Breast epithelium (tissue), 4 donors: ENCODE measurements at regions not wholly inside any gene's neighbourhood (a gene's known extent, or its start where the extent isn't known, plus 50 kb on each side); places are given as distances from the start of the nearest gene placed in this dataset.
"Not testable (repeated sequence)": the region's sequence is repeated elsewhere in the genome, so short reads cannot be mapped to it uniquely, and the experiment has no call there.

Experiments used
- DNase-seq, 2 donors: peaks; one replicate each; pipeline ENCODE4 v3.0.0-alpha.2; 2019; ENCODE audit warnings: low spot score in 2 of 2
- H3K27ac ChIP-seq, 2 donors: fragments of 200-600 bp; sonication (generic) in 1 of 2; one replicate each; pipeline ENCODE4 v1.5.1; 2016 to 2019; ENCODE audit warnings: mild to moderate bottlenecking in 1 of 2
- H3K27me3 ChIP-seq, 2 donors: fragments of 200-600 bp; sonication (generic) in 1 of 2; one replicate each; pipeline versions ENCODE4 v1.5.1 to v1.6.0; 2017 to 2019; ENCODE audit warnings: control low read depth in 1 of 2, mild to moderate bottlenecking in 1 of 2
- H3K36me3 ChIP-seq: fragments of 200-600 bp; one replicate; pipeline ENCODE4 v1.5.1; 2019
- H3K4me1 ChIP-seq, 2 donors: fragments of 200-600 bp; sonication (generic); one replicate each; pipeline ENCODE4 v1.5.1; 2016 to 2019; ENCODE audit warnings: control low read depth in 1 of 2
- H3K4me3 ChIP-seq, 3 donors: fragments of 200-600 bp; sonication (generic); 1 replicate in 2 of 3; 2 replicates in 1 of 3; pipeline ENCODE4 v1.5.1; 2016 to 2019; ENCODE audit warnings: mild to moderate bottlenecking in 3 of 3, moderate library complexity in 2 of 3
- H3K9me3 ChIP-seq, 2 donors: fragments of 200-600 bp; sonication (generic) in 1 of 2; one replicate each; pipeline ENCODE4 v1.5.1; 2016 to 2019; ENCODE audit warnings: control low read depth in 1 of 2
- POLR2A ChIP-seq: fragments of 450-650 bp; IDR thresholded peaks from one replicate; pipeline ENCODE4 v1.6.1; 2016; ENCODE audit warnings: antibody characterized with exemption, mild to moderate bottlenecking, moderate library complexity
- POLR2AphosphoS5 ChIP-seq, 3 donors: sonication (generic); formaldehyde crosslinking; IDR thresholded peaks; one replicate each; pipeline ENCODE4 v1.6.1; 2017; ENCODE audit warnings: antibody characterized with exemption in 3 of 3
- intact Hi-C: fragments of 100-400 bp; cut with DNase I; formaldehyde crosslinking; loops from one replicate; pipeline ENCODE4 v1.15.1; 2023; ENCODE audit warnings: low total_unique reads
- TF ChIP-seq, protein P1 (sequence below), 3 donors: fragments of 450-650 bp; IDR thresholded peaks; one replicate each; pipeline ENCODE4 v1.5.1; 2016 to 2017; ENCODE audit warnings: antibody characterized with exemption in 3 of 3, mild to moderate bottlenecking in 3 of 3, moderate library complexity in 3 of 3

DNA sequence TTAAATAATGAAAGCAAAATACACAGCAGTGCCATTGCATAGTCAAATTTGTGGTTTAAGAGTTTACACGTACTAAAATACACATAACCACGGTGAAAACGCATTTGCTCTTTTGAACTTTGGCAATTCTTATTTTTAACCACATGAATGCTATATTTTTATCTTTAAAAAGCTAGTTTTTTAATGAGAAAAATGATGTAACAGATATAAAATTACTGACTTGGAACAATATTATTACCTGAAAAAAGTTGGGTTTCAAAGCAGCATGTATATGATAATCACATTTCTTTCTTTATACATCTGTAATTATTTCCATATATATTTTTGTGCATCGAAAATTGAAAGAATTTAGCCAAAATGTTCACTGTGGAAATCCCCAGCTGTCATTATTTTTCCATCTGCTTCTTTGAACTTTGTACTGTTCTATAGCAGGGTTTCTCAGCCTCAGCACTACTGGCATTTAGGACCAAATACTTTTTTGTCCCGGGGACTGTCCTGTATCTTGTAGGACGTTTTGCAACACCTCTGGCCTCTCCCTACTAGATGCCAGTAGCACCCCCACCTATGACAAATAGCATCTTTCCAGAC is 75.9 kb upstream of the CAB39 start:
- H3K27me3 ChIP-seq = no peaks in the 10 kb centered on the region
- H3K4me1 ChIP-seq = no peaks in the 10 kb centered on the region
- no peak for DNase-seq
- H3K27ac ChIP-seq = no peak overlapping the region
- no peaks in the 10 kb centered on the region for H3K9me3 ChIP-seq
- H3K36me3 ChIP-seq = no peaks in the 10 kb centered on the region
- no peak overlapping the region for H3K4me3 ChIP-seq
- intact Hi-C loops = no loop called here
- TF ChIP-seq POLR2AphosphoS5 (IDR thresholded peaks at IDR 0.05) (no peak), POLR2A (no peak)
- TF ChIP-seq, protein P1, sequence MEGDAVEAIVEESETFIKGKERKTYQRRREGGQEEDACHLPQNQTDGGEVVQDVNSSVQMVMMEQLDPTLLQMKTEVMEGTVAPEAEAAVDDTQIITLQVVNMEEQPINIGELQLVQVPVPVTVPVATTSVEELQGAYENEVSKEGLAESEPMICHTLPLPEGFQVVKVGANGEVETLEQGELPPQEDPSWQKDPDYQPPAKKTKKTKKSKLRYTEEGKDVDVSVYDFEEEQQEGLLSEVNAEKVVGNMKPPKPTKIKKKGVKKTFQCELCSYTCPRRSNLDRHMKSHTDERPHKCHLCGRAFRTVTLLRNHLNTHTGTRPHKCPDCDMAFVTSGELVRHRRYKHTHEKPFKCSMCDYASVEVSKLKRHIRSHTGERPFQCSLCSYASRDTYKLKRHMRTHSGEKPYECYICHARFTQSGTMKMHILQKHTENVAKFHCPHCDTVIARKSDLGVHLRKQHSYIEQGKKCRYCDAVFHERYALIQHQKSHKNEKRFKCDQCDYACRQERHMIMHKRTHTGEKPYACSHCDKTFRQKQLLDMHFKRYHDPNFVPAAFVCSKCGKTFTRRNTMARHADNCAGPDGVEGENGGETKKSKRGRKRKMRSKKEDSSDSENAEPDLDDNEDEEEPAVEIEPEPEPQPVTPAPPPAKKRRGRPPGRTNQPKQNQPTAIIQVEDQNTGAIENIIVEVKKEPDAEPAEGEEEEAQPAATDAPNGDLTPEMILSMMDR (IDR thresholded peaks at IDR 0.05) = no peak

DNA sequence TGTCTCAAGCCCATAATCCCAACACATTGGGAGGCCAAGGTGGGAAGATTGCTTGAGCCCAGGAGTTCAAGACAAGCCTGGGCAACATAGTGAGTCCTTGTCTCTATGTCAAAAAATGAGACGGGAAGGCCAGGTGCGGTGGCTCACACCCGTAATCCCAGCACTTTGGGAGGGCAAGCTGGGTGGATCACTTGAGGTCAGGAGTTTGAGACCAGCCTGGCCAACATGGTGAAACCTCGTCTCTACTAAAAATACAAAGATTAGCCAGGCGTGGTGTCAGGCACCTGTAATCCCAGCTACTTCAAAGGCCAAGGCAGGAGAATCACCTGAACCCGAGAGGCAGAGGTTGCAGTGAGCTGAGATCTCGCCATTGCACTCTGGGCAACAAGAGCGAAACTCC is 75.2 kb upstream of the CAB39 start:
- H3K27ac ChIP-seq, intact Hi-C loops: not testable (repeated sequence)

DNA sequence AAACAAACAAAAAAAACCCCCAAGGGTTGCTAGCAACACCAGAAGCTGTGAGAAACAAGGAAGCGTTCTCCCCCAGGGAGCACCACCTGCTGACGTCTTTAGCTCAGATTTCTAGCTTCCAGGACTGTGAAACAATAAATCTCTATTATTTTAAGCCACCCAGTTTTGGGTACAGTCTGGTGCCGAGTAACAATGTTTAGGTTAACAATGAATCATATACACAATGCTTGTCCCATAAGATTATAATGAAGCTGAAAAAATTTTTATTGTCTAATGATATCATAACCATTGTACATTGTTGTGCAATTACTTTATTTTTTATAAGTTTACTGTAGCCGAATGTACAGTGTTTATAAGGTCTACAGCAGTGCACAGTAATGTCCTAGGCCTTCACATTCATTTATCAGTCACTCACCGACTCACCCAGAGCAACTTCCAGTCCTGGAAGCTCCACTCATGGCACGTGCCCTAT is 72.1 kb upstream of the CAB39 start:
- intact Hi-C loops = no loop called here

More for the DNA sequence above, 75.2 kb upstream of the CAB39 start:
- not testable (repeated sequence) for H3K36me3 ChIP-seq, H3K27me3 ChIP-seq, H3K4me1 ChIP-seq, H3K9me3 ChIP-seq, H3K4me3 ChIP-seq, DNase-seq

DNA sequence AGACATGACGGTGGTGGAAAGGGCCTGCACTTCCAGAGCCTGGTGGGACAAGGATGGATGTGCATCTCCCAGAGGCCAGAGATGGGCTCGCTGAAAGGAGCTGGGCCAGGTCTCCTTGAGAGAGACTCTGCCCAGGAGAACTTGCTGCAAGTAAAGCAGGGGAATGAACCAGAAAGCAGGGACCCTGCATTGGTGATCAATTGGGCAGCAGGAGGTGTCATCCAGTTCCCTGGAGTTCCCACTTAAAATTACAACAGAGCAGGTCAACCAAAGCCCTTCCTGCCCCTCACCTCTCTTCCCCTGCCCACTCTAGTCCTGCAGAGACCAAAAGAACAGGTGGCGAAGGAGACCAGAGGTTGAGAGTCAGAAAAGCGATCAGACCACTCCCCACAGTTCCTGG is 69.7 kb upstream of the CAB39 start:
- DNase-seq = no peak
- H3K36me3 ChIP-seq = no peaks in the 10 kb centered on the region
- H3K4me3 ChIP-seq = no peak overlapping the region
- H3K27ac ChIP-seq = peak overlapping the region in 1 of 2 donors; percentile 75
- intact Hi-C loops = no loop called here
- H3K27me3 ChIP-seq = no peaks in the 10 kb centered on the region
- no peaks in the 10 kb centered on the region for H3K9me3 ChIP-seq
- no peaks in the 10 kb centered on the region for H3K4me1 ChIP-seq
- TF ChIP-seq, protein P1 (IDR thresholded peaks at IDR 0.05) = no peak
- no peak for TF ChIP-seq POLR2AphosphoS5 (IDR thresholded peaks at IDR 0.05)
- TF ChIP-seq POLR2A = no peak

More for the DNA sequence above, 72.1 kb upstream of the CAB39 start:
- TF ChIP-seq POLR2A (no peak), POLR2AphosphoS5 (IDR thresholded peaks at IDR 0.05) (no peak)
- TF ChIP-seq, protein P1 (IDR thresholded peaks at IDR 0.05) = no peak
- H3K36me3 ChIP-seq = no peaks in the 10 kb centered on the region
- H3K4me1 ChIP-seq = no peaks in the 10 kb centered on the region
- no peak overlapping the region for H3K4me3 ChIP-seq
- no peak for DNase-seq
- no peaks in the 10 kb centered on the region for H3K27me3 ChIP-seq
- H3K27ac ChIP-seq = no peak overlapping the region
- H3K9me3 ChIP-seq = no peaks in the 10 kb centered on the region

DNA sequence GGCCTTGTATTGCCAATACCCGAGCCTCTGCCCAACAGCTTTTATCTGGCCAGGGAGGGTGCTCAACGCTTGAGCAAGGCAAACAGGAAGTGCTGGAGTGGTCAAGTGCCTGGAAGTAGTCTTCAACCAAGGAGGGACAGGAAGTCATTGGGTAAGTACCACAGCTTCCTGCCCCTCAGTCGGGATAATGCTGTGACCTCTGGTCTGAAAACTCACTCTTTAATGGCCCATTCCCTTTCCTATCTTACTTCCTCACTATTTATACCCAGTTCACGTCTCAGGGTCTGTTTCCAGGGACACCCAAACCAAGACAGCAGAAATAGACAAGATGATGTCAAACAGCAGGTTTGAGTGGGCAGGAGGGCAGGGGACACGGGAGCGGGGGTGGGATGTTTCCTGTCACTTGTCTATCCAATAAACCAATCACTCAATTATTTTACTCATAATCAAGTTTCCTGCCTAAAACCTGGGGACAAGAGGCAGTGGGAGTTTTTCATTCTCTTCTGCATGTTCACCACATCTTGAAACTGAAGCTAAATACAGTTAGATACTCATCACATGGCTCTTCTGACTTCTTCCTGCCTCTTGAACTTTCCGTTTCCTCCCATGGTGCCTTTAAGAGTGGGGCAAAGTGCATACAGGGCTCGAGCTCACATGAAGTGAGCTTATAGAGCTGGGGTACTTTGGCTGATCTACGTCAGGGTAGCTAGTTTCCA is 68.9 kb upstream of the CAB39 start:
- no peaks in the 10 kb centered on the region for H3K36me3 ChIP-seq
- intact Hi-C loops = no loop called here
- no peaks in the 10 kb centered on the region for H3K4me1 ChIP-seq
- H3K27me3 ChIP-seq = no peaks in the 10 kb centered on the region
- H3K27ac ChIP-seq = peak overlapping the region in 1 of 2 donors; percentile 75
- no peak overlapping the region for H3K4me3 ChIP-seq
- no peaks in the 10 kb centered on the region for H3K9me3 ChIP-seq
- TF ChIP-seq POLR2AphosphoS5 (IDR thresholded peaks at IDR 0.05) (peak in 1 of 3 donors; percentile 68), POLR2A (no peak)
- no peak for DNase-seq

DNA sequence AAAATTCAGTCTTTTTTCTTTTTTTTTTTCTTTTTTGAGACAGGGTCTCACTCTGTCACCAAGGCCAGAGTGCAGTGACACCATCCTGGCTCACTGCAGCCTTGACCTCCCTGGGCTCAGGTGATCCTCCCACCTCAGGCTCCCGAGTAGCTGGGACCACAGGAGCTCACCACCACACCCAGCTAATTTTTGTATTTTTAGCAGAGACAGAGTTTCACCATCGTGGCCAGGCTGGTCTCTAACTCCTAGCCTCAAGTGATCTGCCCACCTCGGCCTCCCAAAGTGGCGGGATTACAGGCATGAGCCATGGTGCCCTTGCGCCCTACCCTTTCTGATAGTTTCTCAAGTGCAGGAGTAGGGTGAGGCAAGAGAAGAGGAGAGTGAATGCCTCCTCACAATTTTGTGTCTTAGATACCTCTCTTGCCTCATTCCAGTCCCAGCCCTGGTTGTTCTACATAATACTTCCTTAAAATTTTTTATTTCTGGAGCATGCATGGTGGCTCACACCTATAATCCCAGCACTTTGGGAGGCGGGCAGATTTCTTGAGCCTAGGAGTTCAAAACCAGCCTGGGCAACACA is 68.2 kb upstream of the CAB39 start:
- Histone ChIP-seq H3K4me3 (no peak overlapping the region), H3K4me1 (no peaks in the 10 kb centered on the region), H3K27me3 (no peaks in the 10 kb centered on the region), H3K36me3 (no peaks in the 10 kb centered on the region), H3K9me3 (no peaks in the 10 kb centered on the region), H3K27ac (peak overlapping the region in 1 of 2 donors; percentile 61)
- TF ChIP-seq POLR2A = no peak
- intact Hi-C loops = no loop called here
- DNase-seq = no peak
